HG02981 (cell line): ENCODE measurements at regions not wholly inside any gene's neighbourhood (a gene's known extent, or its start where the extent isn't known, plus 50 kb on each side); places are given as distances from the start of the nearest gene placed in this dataset.

Experiments used
- ATAC-seq: cut with Tn5 transposase; IDR thresholded peaks from one replicate; pipeline ENCODE4 v1.9.1; 2021; ENCODE audit warnings: mild to moderate bottlenecking, moderate library complexity; ENCODE audit not compliant: unreplicated experiment

GRCh38 chr12:91383099-91383498, 200.5 kb upstream of the DCN start:
- no peak for ATAC-seq

GRCh38 chr12:91382081-91382543, 199.5 kb upstream of the DCN start:
- ATAC-seq = peak; percentile 64

DNA sequence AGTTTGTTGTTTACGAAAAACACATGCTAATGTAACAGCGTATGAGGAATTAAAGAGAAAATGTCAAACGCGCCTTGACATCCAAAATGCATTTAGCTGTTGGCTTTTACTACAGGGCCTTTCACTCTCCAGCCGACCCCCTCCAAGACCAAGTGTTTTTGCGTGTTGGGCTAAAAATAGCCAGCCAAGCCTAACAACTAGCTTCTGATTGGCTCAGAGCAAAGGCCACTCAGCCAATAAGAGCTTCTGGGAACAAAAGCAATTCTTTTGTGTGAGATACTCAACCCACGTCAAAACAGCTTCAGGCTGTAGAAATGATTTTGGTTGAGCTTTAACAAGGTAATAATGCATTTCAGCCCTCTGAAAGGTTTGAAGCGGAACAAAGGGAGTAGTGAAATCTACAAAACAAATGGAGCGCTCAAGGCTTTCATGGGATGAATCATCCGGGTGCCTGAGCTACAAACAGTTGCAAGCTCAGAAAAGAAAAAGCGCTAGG, 198.7 kb upstream of the DCN start:
- ATAC-seq = peak; percentile 57

- no peak for ATAC-seq
Measured at GRCh38 chr12:91380631-91381030, 198.0 kb upstream of the DCN start.

GRCh38 chr12:91379051-91379775, 196.6 kb upstream of the DCN start:
- no peak for ATAC-seq

- ATAC-seq = no peak
Measured at GRCh38 chr12:91377436-91377835, 194.8 kb upstream of the DCN start.

- ATAC-seq = no peak
Measured at GRCh38 chr12:91373086-91373485, 190.5 kb upstream of the DCN start.

DNA sequence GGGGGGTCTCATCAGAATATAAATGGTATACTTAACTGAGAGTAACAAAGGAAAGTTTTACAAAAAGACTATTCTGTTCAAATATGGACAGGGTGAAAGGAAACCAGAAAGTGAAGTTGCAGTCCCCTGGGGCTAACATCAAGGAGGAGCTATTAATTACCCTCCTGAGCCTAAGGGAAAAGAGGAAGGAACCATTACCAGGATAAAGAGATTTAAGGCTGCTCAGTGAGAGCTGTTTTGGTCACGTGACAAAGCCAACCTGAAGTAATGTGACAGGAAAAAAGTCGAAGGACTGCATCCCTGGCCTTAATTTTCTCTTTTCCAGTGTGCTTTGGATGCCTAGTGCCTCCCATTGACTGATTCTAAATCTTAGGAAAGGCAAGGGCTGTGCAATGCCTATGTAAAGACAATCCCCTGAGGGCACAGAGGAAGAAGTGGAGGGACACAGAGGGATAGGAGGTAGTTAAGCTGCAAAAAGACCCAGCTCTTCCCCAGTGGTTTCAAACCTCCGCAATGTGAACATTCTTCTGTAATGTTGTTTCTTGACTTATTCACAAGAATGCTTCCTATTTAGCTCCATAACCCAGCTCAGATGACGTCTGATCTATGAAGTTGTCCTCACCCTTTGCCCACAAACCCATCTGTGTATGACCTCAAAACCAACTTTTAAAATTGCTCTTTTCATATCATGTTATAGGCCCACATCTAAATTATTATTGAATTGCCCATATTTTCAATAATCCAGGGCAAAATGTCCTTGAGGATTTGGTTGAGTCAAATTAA, 187.7 kb upstream of the DCN start:
- ATAC-seq = no peak

- ATAC-seq = no peak
Measured at GRCh38 chr12:91368613-91369012, 186.0 kb upstream of the DCN start.

- ATAC-seq = no peak
Measured at GRCh38 chr12:91367234-91367849, 184.7 kb upstream of the DCN start.

- no peak for ATAC-seq
Measured at GRCh38 chr12:91364471-91365184, 182.0 kb upstream of the DCN start.

DNA sequence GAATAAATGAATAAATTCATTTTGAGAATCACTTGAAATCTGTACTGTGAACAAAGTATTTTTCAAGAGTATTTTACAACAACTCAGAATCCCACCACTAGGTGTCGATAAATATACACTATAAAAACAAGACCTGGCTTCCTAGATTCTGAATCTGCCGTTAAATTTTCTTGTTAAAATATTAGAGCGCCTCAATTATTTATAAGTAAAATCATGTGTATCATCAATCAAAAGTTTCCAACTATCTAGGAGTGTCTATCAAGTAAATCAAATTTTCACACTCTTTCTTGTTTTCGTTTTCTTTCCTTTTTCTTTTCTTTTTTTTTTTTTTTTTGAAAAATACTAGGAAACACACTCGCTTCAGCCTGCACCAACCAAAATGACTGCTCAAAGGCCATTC, 179.2 kb upstream of the DCN start:
- ATAC-seq = peak; percentile 61

DNA sequence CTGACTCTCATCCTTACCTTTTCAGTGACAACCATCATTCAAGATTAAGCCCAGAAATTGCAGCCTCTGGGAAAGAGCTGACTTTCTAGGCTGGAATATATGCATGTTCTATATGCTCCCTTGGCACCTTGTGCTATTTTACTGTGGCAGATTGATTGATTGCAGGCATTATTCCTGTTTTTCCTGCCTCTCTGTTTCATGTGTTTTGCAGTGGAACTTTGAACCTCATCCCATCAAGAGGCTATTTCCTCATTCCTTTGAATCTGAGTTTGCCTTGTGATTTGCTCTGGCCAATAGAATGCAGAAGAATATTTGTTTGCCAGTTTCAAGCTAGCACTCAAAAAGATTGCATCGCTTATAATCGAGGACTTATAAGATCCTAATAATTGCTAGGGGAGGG, 174.8 kb upstream of the DCN start:
- ATAC-seq = no peak

- no peak for ATAC-seq
Measured at GRCh38 chr12:91356405-91356804, 173.8 kb upstream of the DCN start.

DNA sequence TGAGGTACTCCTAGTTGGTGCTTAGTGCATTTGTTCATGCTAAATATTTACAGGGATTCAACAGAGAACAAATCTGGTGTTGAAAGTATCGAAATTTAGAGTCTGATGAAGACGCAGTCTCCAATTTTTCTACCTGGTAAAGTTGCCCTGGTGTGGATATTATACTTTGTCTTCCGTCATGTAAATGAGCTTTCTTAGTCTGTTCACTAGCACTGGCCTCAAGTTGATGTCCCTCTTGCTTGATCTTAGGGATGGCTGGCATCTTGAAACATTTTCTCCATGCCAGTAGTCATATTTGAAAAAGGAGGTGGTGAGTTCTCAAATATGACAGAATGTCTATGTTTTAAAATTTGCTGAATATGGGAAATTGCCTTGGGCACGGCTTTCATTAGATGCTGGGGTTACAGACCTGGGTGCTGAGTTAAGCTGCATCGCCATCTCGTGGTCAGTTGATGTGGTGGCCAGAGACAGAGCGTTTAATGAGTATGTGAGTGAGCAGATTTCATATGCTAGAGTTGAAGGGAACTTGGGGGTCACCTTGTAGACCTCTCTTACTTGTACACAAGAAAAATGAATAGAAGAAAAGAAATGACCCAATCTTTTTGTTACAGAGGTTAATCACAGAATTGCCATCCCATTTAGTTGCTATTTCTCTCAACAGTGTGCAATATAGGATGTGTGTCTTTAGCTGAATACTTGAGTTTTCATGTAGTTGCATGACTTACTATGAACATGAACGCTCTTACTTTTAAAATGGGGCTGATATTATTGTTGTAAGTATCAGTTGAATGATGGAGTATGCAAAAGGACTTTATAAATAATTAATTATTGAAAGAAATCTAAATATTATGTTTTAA, 172.8 kb upstream of the DCN start:
- ATAC-seq = peak; percentile 94

GRCh38 chr12:91353266-91353665, 170.6 kb upstream of the DCN start:
- no peak for ATAC-seq

DNA sequence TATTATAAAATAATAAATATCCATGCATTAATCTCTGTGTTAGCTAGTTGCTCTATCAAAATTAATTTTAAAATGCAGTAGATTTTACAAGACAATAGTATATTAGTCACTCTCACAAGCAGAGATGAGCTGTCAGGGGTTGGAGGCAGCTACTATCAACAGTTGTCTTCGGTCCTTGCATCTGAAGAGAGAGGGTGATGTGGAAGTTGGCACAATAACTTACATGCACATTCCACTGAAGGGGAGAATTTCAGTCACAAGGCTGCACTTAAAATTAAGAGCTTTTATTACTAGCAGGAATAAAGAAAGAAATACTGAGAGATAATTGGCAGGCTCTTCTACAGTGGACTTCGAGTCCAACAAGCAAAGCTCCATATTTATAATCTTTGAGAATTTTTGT, 166.9 kb upstream of the DCN start:
- no peak for ATAC-seq

GRCh38 chr12:91347481-91348214, 165.0 kb upstream of the DCN start:
- ATAC-seq = no peak

- ATAC-seq = no peak
Measured at GRCh38 chr12:91346827-91347226, 164.2 kb upstream of the DCN start.
